ENCODE measurements at regions not wholly inside any gene's neighbourhood (a gene's known extent, or its start where the extent isn't known, plus 50 kb on each side); places are given as distances from the start of the nearest gene placed in this dataset.

DNA sequence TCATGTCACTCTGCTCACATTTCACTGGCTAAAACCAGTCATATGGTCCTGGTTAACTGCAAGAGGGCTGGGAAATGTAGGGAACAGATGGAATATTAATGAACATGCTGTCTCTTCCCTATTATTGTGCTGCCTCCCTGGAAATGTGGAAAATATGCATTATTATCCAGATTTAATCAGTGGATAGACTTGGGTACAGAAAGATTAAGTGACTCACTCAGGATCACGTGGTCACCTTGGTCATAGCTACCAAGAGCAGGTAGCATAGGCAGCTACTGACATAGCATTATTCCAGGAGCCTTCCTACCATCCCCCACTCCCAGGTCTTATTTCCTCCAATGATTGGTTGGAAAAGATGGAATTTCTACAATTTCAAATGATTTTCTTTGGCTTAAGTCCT lies 141.1 kb downstream of the HRH4 start:
- Histone ChIP-seq H4K20me1 (ENCODE audit: control insufficient read depth, insufficient read depth, insufficient read length) (no peaks in the 10 kb centered on the region), H4K5ac (ENCODE audit: insufficient read length, low read depth, low read length) (no peak overlapping the region), H3K4me1 (ENCODE audit: insufficient read depth, low read length) (peaks cover 3% of the 10 kb centered on the region; the same call in 1 of the 2 replicates), H2BK20ac (ENCODE audit: low read depth, low read length, poor library complexity, severe bottlenecking) (no peak overlapping the region), H3K9me3 (ENCODE audit: control insufficient read depth, low read depth, low read length) (no peaks in the 10 kb centered on the region), H2AK5ac (ENCODE audit: insufficient read length, low read length) (no peak overlapping the region), H3K4ac (ENCODE audit: low read depth, low read length) (no peak overlapping the region), H2BK5ac (ENCODE audit: insufficient read length, low read length) (no peak overlapping the region), H4K91ac (ENCODE audit: insufficient read length, low read depth, low read length) (no peak overlapping the region), H3K4me2 (ENCODE audit: insufficient read depth, insufficient read length, low read length) (no peak overlapping the region), H3K56ac (ENCODE audit: insufficient read length, low read depth, low read length) (no peak overlapping the region), H3K23ac (ENCODE audit: insufficient read length, low read depth, low read length) (no peak overlapping the region), H3K27me3 (ENCODE audit: insufficient read depth, low read length) (no peaks in the 10 kb centered on the region), H3K23me2 (ENCODE audit: insufficient read length, low read depth, low read length, poor library complexity, severe bottlenecking) (no peaks in the 10 kb centered on the region), H3K9ac (ENCODE audit: extremely low read depth, insufficient read length, low read length) (no peak overlapping the region), H3K14ac (ENCODE audit: insufficient read depth, low read length) (no peak overlapping the region), H3K79me1 (ENCODE audit: insufficient read depth, low read depth, low read length, poor library complexity, severe bottlenecking) (no peaks in the 10 kb centered on the region), H2BK12ac (ENCODE audit: insufficient read length, low read depth, low read length) (no peak overlapping the region), H3K27ac (ENCODE audit: insufficient read length, low read depth, low read length) (no peak overlapping the region), H2BK120ac (ENCODE audit: low read depth, low read length, poor library complexity, severe bottlenecking) (no peak overlapping the region), H3K79me2 (ENCODE audit: insufficient read depth, low read length) (no peaks in the 10 kb centered on the region), H2AFZ (ENCODE audit: low read length) (no peak overlapping the region), H4K8ac (replicated peaks; ENCODE audit: insufficient read length, low read depth, low read length) (no peak overlapping the region), H2BK15ac (ENCODE audit: low read depth, low read length) (no peak overlapping the region), H3T11ph (ENCODE audit: low read length) (no peak overlapping the region), H3K18ac (ENCODE audit: insufficient read length, low read depth, low read length) (no peak overlapping the region)
- H3K9me3 Mint-ChIP-seq, result no peaks in the 10 kb centered on the region
- H3K36me3 Mint-ChIP-seq (ENCODE audit: insufficient read depth in 1 of 3, low read depth in 3 of 3), result no peaks in the 10 kb centered on the region
- DNase-seq, result no peak
- TF ChIP-seq, protein P1, sequence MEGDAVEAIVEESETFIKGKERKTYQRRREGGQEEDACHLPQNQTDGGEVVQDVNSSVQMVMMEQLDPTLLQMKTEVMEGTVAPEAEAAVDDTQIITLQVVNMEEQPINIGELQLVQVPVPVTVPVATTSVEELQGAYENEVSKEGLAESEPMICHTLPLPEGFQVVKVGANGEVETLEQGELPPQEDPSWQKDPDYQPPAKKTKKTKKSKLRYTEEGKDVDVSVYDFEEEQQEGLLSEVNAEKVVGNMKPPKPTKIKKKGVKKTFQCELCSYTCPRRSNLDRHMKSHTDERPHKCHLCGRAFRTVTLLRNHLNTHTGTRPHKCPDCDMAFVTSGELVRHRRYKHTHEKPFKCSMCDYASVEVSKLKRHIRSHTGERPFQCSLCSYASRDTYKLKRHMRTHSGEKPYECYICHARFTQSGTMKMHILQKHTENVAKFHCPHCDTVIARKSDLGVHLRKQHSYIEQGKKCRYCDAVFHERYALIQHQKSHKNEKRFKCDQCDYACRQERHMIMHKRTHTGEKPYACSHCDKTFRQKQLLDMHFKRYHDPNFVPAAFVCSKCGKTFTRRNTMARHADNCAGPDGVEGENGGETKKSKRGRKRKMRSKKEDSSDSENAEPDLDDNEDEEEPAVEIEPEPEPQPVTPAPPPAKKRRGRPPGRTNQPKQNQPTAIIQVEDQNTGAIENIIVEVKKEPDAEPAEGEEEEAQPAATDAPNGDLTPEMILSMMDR (conservative IDR thresholded peaks at IDR 0.05), result no peak
- no CpG with 5 or more reads among the region's 1 CpG for WGBS (ENCODE audit: extremely low coverage, insufficient read length, low lambda C conversion rate)
- H3K27me3 Mint-ChIP-seq (ENCODE audit: low read depth), result no peaks in the 10 kb centered on the region; the same call in 1 of the 2 replicates
- no peak overlapping the region for H3K27ac Mint-ChIP-seq
- peaks cover 13 to 21% of the 10 kb centered on the region in 2 experiments for H3K4me1 Mint-ChIP-seq
- H3K4me3 Mint-ChIP-seq, result no peak overlapping the region
